Progenitor cell of endocrine pancreas (in vitro differentiated cells): ENCODE measurements at regions not wholly inside any gene's neighbourhood (a gene's known extent, or its start where the extent isn't known, plus 50 kb on each side); places are given as distances from the start of the nearest gene placed in this dataset.

Experiments
- DNase-seq: peaks from one replicate; pipeline ENCODE4 v3.0.0; 2021; ENCODE audit warnings: low spot score; ENCODE audit not compliant: unreplicated experiment
- H3K27ac Mint-ChIP-seq: 2 replicates; pipeline ENCODE4 v1.8.0; 2021; ENCODE audit warnings: mild to moderate bottlenecking, moderate library complexity, mixed read lengths
- H3K27me3 Mint-ChIP-seq: 2 replicates; pipeline ENCODE4 v1.8.0; 2021; ENCODE audit warnings: mixed read lengths
- H3K36me3 Mint-ChIP-seq: 2 replicates; pipeline ENCODE4 v1.8.0; 2022; ENCODE audit warnings: mixed read lengths; ENCODE audit not compliant: insufficient read depth
- H3K4me1 Mint-ChIP-seq: 2 replicates; pipeline ENCODE4 v1.8.0; 2021; ENCODE audit warnings: low read depth, mixed read lengths
- H3K4me3 Mint-ChIP-seq: 2 replicates; pipeline ENCODE4 v1.8.0; 2021; ENCODE audit warnings: low read depth, mild to moderate bottlenecking, moderate library complexity, mixed read lengths
- H3K9me3 Mint-ChIP-seq: 2 replicates; pipeline ENCODE4 v1.8.0; 2021; ENCODE audit warnings: low read depth, mixed read lengths
- CTCF ChIP-seq: fragments of 200-600 bp; sonication (generic); IDR thresholded peaks from one replicate; pipeline ENCODE4 v1.5.0; 2021; ENCODE audit warnings: antibody characterized with exemption, mild to moderate bottlenecking; ENCODE audit not compliant: unreplicated experiment

GRCh38 chr6:85868685-85869084 lies 226.0 kb upstream of the SYNCRIP start:
- no peak for TF ChIP-seq CTCF
- H3K4me1 Mint-ChIP-seq: peaks cover 3% of the 10 kb centered on the region
- H3K27ac Mint-ChIP-seq: no peak overlapping the region
- H3K9me3 Mint-ChIP-seq: peaks cover 4% of the 10 kb centered on the region
- no peak for DNase-seq
- no peaks in the 10 kb centered on the region for H3K27me3 Mint-ChIP-seq
- no peak overlapping the region for H3K4me3 Mint-ChIP-seq
- peaks cover 1% of the 10 kb centered on the region for H3K36me3 Mint-ChIP-seq

GRCh38 chr6:85867595-85867994 lies 224.9 kb upstream of the SYNCRIP start:
- no peaks in the 10 kb centered on the region for H3K9me3 Mint-ChIP-seq
- H3K4me1 Mint-ChIP-seq: peaks cover 3% of the 10 kb centered on the region
- H3K4me3 Mint-ChIP-seq: no peak overlapping the region
- H3K27me3 Mint-ChIP-seq: no peaks in the 10 kb centered on the region
- no peak overlapping the region for H3K27ac Mint-ChIP-seq
- no peak for DNase-seq
- no peaks in the 10 kb centered on the region for H3K36me3 Mint-ChIP-seq
- TF ChIP-seq CTCF: no peak

GRCh38 chr6:85866758-85867401 lies 224.2 kb upstream of the SYNCRIP start:
- Mint-ChIP-seq H3K4me3 (no peak overlapping the region), H3K36me3 (no peaks in the 10 kb centered on the region), H3K27ac (no peak overlapping the region), H3K4me1 (peaks cover 3% of the 10 kb centered on the region), H3K27me3 (no peaks in the 10 kb centered on the region), H3K9me3 (no peaks in the 10 kb centered on the region)
- DNase-seq: no peak
- no peak for TF ChIP-seq CTCF

- Mint-ChIP-seq H3K27ac (no peak overlapping the region), H3K4me3 (no peak overlapping the region), H3K9me3 (no peaks in the 10 kb centered on the region), H3K27me3 (no peaks in the 10 kb centered on the region), H3K4me1 (peaks cover 3% of the 10 kb centered on the region), H3K36me3 (no peaks in the 10 kb centered on the region)
- no peak for DNase-seq
- no peak for TF ChIP-seq CTCF
Measured at GRCh38 chr6:85866370-85866730, 223.7 kb upstream of the SYNCRIP start.

- no peak overlapping the region for H3K27ac Mint-ChIP-seq
- no peaks in the 10 kb centered on the region for H3K9me3 Mint-ChIP-seq
- no peaks in the 10 kb centered on the region for H3K27me3 Mint-ChIP-seq
- H3K36me3 Mint-ChIP-seq: no peaks in the 10 kb centered on the region
- no peak for TF ChIP-seq CTCF
- DNase-seq: no peak
- peaks cover 3% of the 10 kb centered on the region for H3K4me1 Mint-ChIP-seq
- H3K4me3 Mint-ChIP-seq: no peak overlapping the region
Measured at GRCh38 chr6:85865420-85866369, 223.0 kb upstream of the SYNCRIP start.
